IMR-90 (cell line): ENCODE measurements at regions not wholly inside any gene's neighbourhood (a gene's known extent, or its start where the extent isn't known, plus 50 kb on each side); places are given as distances from the start of the nearest gene placed in this dataset.

ENCODE experiments used
- ATAC-seq: fragments of 200-7000 bp; cut with Tn5 transposase; 2 replicates; pipeline ENCODE4 v1.9.1; 2020; ENCODE audit warnings: low read depth, mild to moderate bottlenecking, moderate library complexity
- BruUV-seq: library from RNA; stranded (reverse); fragments of 400-500 nt; replicated peaks from 2 replicates; lab custom pipeline; 2021; lab: Mats Ljungman, UMichigan
- CTCF ChIA-PET: fragments of 300-600 bp; formaldehyde crosslinking; extraction: SDS; loops from one replicate; lab custom pipeline; 2021; ENCODE audit warnings: antibody characterized with exemption; lab: Yijun Ruan, JAX
- POLR2A ChIA-PET: fragments of 300-600 bp; sonication (Branson Sonifier 250); formaldehyde crosslinking; loops from one replicate; lab custom pipeline; 2022; ENCODE audit warnings: antibody characterized with exemption; ENCODE audit not compliant: unreplicated experiment; lab: Charles Lee
- DNase-seq: peaks from one replicate; pipeline ENCODE4 v3.0.0; 2013
- H2AFZ ChIP-seq: replicated peaks from 2 replicates; pipeline ENCODE3; 2013; ENCODE audit warnings: low read length, mild to moderate bottlenecking; ENCODE audit not compliant: poor library complexity
- H2AK5ac ChIP-seq: 2 replicates; pipeline ENCODE4 v1.6.1; 2013; ENCODE audit warnings: low read depth, low read length, inconsistent platforms
- H2AK9ac ChIP-seq: replicated peaks from 2 replicates; pipeline ENCODE3; 2013; ENCODE audit warnings: mild to moderate bottlenecking, low read depth, low read length, moderate library complexity; ENCODE audit not compliant: poor library complexity
- H2BK120ac ChIP-seq: 2 replicates; pipeline ENCODE4 v1.6.1; 2013; ENCODE audit warnings: low read depth, low read length, inconsistent platforms
- H2BK15ac ChIP-seq: 3 replicates; pipeline ENCODE4 v1.6.1; 2013; ENCODE audit warnings: low read depth, low read length, inconsistent platforms
- H2BK20ac ChIP-seq: 2 replicates; pipeline ENCODE4 v1.6.1; 2013; ENCODE audit warnings: low read depth, mild to moderate bottlenecking, inconsistent platforms, low read length, moderate library complexity
- H2BK5ac ChIP-seq: 2 replicates; pipeline ENCODE4 v1.6.1; 2013; ENCODE audit warnings: mild to moderate bottlenecking, low read depth, low read length, inconsistent platforms; ENCODE audit not compliant: poor library complexity, severe bottlenecking
- H3K14ac ChIP-seq: replicated peaks from 2 replicates; pipeline ENCODE4 v1.6.1; 2013; ENCODE audit warnings: low read depth, low read length, inconsistent platforms
- H3K18ac ChIP-seq: 2 replicates; pipeline ENCODE4 v1.6.1; 2013; ENCODE audit warnings: low read depth, low read length, control low read depth
- H3K23ac ChIP-seq: 2 replicates; pipeline ENCODE4 v1.6.1; 2013; ENCODE audit warnings: low read depth, low read length, inconsistent platforms
- H3K27ac ChIP-seq: 2 replicates; pipeline ENCODE4 v1.5.1; 2013; ENCODE audit warnings: mild to moderate bottlenecking, control low read depth, low read length; ENCODE audit not compliant: insufficient read depth
- H3K27me3 ChIP-seq: 2 replicates; pipeline ENCODE4 v1.6.1; 2013; ENCODE audit warnings: low read length; ENCODE audit not compliant: control insufficient read depth, insufficient read depth
- H3K36me3 ChIP-seq: 2 replicates; pipeline ENCODE4 v1.6.1; 2013; ENCODE audit warnings: low read length, mixed read lengths; ENCODE audit not compliant: control insufficient read depth, insufficient read depth
- H3K4ac ChIP-seq: 2 replicates; pipeline ENCODE4 v1.6.1; 2013; ENCODE audit warnings: low read depth, low read length, inconsistent platforms
- H3K4me1 ChIP-seq: 2 replicates; pipeline ENCODE4 v1.6.1; 2013; ENCODE audit warnings: low read length, mixed read lengths; ENCODE audit not compliant: control insufficient read depth, insufficient read depth
- H3K4me2 ChIP-seq: 2 replicates; pipeline ENCODE4 v1.6.1; 2013; ENCODE audit warnings: low read depth, mild to moderate bottlenecking, control low read depth, low read length, moderate library complexity
- H3K4me3 ChIP-seq: 2 replicates; pipeline ENCODE4 v1.5.1; 2013; ENCODE audit warnings: low read depth, mild to moderate bottlenecking, control low read depth, low read length, moderate library complexity; ENCODE audit not compliant: insufficient read depth
- H3K56ac ChIP-seq: 2 replicates; pipeline ENCODE4 v1.6.1; 2013; ENCODE audit warnings: low read length, inconsistent platforms; ENCODE audit not compliant: insufficient read depth; ENCODE audit errors: extremely low read depth
- H3K79me1 ChIP-seq, 2 experiments: 2 replicates each; pipeline ENCODE4 v1.6.1; 2013; ENCODE audit warnings: low read length in 2 of 2, inconsistent platforms in 1 of 2, low read depth in 1 of 2
- H3K9ac ChIP-seq: 2 replicates; pipeline ENCODE4 v1.6.1; 2013; ENCODE audit warnings: low read depth, low read length, control low read depth
- H3K9me1 ChIP-seq: 2 replicates; pipeline ENCODE4 v1.6.1; 2013; ENCODE audit warnings: low read length, inconsistent platforms; ENCODE audit not compliant: insufficient read depth
- H3K9me3 ChIP-seq: 2 replicates; pipeline ENCODE4 v1.6.1; 2013; ENCODE audit warnings: low read length; ENCODE audit not compliant: control insufficient read depth, insufficient read depth
- H4K20me1 ChIP-seq: 2 replicates; pipeline ENCODE4 v1.6.1; 2013; ENCODE audit warnings: low read length, inconsistent platforms; ENCODE audit not compliant: insufficient read depth
- H4K5ac ChIP-seq: 2 replicates; pipeline ENCODE4 v1.6.1; 2013; ENCODE audit warnings: mild to moderate bottlenecking, low read depth, low read length, control low read depth
- H4K8ac ChIP-seq, 2 experiments: 2 replicates each; pipeline ENCODE4 v1.6.1; 2013; ENCODE audit warnings: low read depth in 2 of 2, low read length in 2 of 2, control low read depth in 1 of 2, inconsistent platforms in 1 of 2
- H4K91ac ChIP-seq: 2 replicates; pipeline ENCODE4 v1.6.1; 2013; ENCODE audit warnings: low read depth, low read length, inconsistent platforms; ENCODE audit not compliant: insufficient read depth
- CEBPB ChIP-seq: IDR thresholded peaks from 2 replicates; pipeline ENCODE4 v1.6.1; 2012; ENCODE audit warnings: low read depth, low read length, improper control_type of control experiment
- FOS ChIP-seq: fragments of 150-350 bp; IDR thresholded peaks from 2 replicates; pipeline ENCODE4 v1.6.1; 2016; ENCODE audit warnings: low read depth, low read length
- dilution Hi-C: fragments of 300-500 bp; cut with HindIII; formaldehyde crosslinking; loops from one replicate; pipeline ENCODE4 v1.14.3; 2018; ENCODE audit warnings: low sequenced_read_pairs; ENCODE audit not compliant: unreplicated experiment
- in situ Hi-C: fragments of 300-500 bp; cut with MboI; formaldehyde crosslinking; loops from 3 replicates; pipeline ENCODE4 v1.14.3; 2019; ENCODE audit warnings: low sequenced_read_pairs, inconsistent platforms, mixed read lengths
- intact Hi-C: fragments of 100-400 bp; cut with micrococcal nuclease; formaldehyde crosslinking; loops from 2 replicates; pipeline ENCODE4 v1.10.0; 2022

- no peaks in the 10 kb centered on the region for H3K4me1 ChIP-seq
- H3K36me3 ChIP-seq = no peaks in the 10 kb centered on the region
- BruUV-seq = no TSS peak
- no peaks in the 10 kb centered on the region for H4K20me1 ChIP-seq
- no peak overlapping the region for H4K5ac ChIP-seq
- H3K9me1 ChIP-seq = no peaks in the 10 kb centered on the region
- no peak overlapping the region for H2BK15ac ChIP-seq
- no peak overlapping the region for H3K4ac ChIP-seq
- no peak overlapping the region for H2AFZ ChIP-seq
- no peaks in the 10 kb centered on the region for H3K9me3 ChIP-seq
- no peak overlapping the region for H2BK20ac ChIP-seq
- in situ Hi-C loops = no loop called here
- H3K14ac ChIP-seq = no peak overlapping the region
- POLR2A ChIA-PET = no interaction called here
- H3K79me1 ChIP-seq = no peaks in the 10 kb centered on the region
- H3K4me3 ChIP-seq = no peak overlapping the region
- no peak overlapping the region for H3K56ac ChIP-seq
- H4K91ac ChIP-seq = no peak overlapping the region
- no peaks in the 10 kb centered on the region for H3K27me3 ChIP-seq
- ATAC-seq (no peak), DNase-seq (no peak)
- H2BK5ac ChIP-seq = no peak overlapping the region
- intact Hi-C loops = no loop called here
- H2AK9ac ChIP-seq = no peak overlapping the region
- no peak overlapping the region for H3K4me2 ChIP-seq
- TF ChIP-seq FOS (no peak), CEBPB (peak; percentile 69)
- no peak overlapping the region for H4K8ac ChIP-seq
- no peak overlapping the region for H3K9ac ChIP-seq
- no peak overlapping the region for H2AK5ac ChIP-seq
- dilution Hi-C loops = no loop called here
- no peak overlapping the region for H2BK120ac ChIP-seq
- CTCF ChIA-PET = no interaction called here
- no peak overlapping the region for H3K23ac ChIP-seq
- H3K27ac ChIP-seq = no peak overlapping the region
- no peak overlapping the region for H3K18ac ChIP-seq
Measured at GRCh38 chr10:55220975-55221374, 419.9 kb upstream of the PCDH15 start.
